ENCODE measurements at regions not wholly inside any gene's neighbourhood (a gene's known extent, or its start where the extent isn't known, plus 50 kb on each side); places are given as distances from the start of the nearest gene placed in this dataset.

DNA sequence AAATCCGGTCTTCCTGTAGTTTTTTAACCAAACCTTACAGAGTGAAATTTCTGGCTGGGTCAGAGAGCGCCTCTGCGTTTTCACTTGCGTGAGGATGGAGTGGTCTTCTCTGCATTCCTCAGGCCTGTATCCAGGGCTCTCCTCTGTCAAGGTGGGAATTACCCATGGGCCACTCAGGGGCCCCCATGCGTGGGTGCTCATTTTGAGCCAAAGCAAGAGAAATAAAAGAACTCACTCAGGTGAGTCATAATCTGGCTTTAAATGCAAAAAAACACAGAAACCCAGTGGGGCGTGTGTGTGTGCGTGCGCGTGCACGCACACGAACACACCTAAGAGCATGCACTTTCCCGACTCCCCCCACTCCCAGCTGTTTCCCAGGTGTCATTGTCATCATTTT lies 104.0 kb upstream of the PWP1 start:
- TF ChIP-seq, protein P1, sequence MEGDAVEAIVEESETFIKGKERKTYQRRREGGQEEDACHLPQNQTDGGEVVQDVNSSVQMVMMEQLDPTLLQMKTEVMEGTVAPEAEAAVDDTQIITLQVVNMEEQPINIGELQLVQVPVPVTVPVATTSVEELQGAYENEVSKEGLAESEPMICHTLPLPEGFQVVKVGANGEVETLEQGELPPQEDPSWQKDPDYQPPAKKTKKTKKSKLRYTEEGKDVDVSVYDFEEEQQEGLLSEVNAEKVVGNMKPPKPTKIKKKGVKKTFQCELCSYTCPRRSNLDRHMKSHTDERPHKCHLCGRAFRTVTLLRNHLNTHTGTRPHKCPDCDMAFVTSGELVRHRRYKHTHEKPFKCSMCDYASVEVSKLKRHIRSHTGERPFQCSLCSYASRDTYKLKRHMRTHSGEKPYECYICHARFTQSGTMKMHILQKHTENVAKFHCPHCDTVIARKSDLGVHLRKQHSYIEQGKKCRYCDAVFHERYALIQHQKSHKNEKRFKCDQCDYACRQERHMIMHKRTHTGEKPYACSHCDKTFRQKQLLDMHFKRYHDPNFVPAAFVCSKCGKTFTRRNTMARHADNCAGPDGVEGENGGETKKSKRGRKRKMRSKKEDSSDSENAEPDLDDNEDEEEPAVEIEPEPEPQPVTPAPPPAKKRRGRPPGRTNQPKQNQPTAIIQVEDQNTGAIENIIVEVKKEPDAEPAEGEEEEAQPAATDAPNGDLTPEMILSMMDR (IDR thresholded peaks at IDR 0.05; ENCODE audit: insufficient read depth, low read length) = no peak
- TF ChIP-seq SPI1 (IDR thresholded peaks at IDR 0.05; ENCODE audit: borderline replicate concordance, low read depth) = no peak

All from HL-60 (cell line).